ENCODE measurements at regions not wholly inside any gene's neighbourhood (a gene's known extent, or its start where the extent isn't known, plus 50 kb on each side); places are given as distances from the start of the nearest gene placed in this dataset.

GRCh38 chr1:187763465-187763864, 934.7 kb downstream of the PLA2G4A start:
- Histone ChIP-seq H3K27me3 (ENCODE audit: insufficient read depth, low read length) (no peaks in the 10 kb centered on the region), H3K9ac (ENCODE audit: low read depth, low read length) (no peak overlapping the region), H3K36me3 (ENCODE audit: insufficient read depth, low read length) (no peaks in the 10 kb centered on the region), H3K4me1 (ENCODE audit: insufficient read depth, low read length) (no peaks in the 10 kb centered on the region), H3K27ac (ENCODE audit: low read depth, low read length) (no peak overlapping the region), H3K9me3 (ENCODE audit: insufficient read depth, low read depth, low read length) (no peaks in the 10 kb centered on the region; the same call in 1 of the 2 replicates), H3K4me3 (ENCODE audit: low read length) (no peak overlapping the region)

DNA sequence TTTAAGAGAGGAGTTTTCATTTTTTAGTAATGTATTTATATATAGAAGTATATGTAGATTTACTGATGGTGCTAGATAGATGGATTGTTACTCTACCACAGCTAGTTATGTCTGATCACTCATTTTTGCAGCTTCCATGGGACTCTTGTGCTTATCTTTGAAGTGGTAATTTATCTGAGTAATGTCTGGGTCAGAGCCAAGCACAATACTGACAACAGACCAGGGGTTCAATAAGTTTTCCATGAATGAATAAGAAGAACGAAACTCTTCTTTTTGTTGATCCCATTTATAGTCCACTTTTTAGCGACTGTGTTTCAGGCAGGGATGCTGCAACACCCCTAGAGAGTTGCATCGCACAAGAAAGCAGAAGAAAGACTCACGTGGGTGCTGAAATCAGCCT, 935.2 kb downstream of the PLA2G4A start:
- Histone ChIP-seq H3K36me3 (ENCODE audit: insufficient read depth, low read length) (no peaks in the 10 kb centered on the region), H3K27ac (ENCODE audit: low read depth, low read length) (no peak overlapping the region), H3K9me3 (ENCODE audit: insufficient read depth, low read depth, low read length) (no peaks in the 10 kb centered on the region; the same call in 1 of the 2 replicates), H3K9ac (ENCODE audit: low read depth, low read length) (no peak overlapping the region), H3K27me3 (ENCODE audit: insufficient read depth, low read length) (no peaks in the 10 kb centered on the region), H3K4me3 (ENCODE audit: low read length) (no peak overlapping the region), H3K4me1 (ENCODE audit: insufficient read depth, low read length) (no peaks in the 10 kb centered on the region)
- WGBS = 98% methylated on average over 4 of the region's 4 CpGs

DNA sequence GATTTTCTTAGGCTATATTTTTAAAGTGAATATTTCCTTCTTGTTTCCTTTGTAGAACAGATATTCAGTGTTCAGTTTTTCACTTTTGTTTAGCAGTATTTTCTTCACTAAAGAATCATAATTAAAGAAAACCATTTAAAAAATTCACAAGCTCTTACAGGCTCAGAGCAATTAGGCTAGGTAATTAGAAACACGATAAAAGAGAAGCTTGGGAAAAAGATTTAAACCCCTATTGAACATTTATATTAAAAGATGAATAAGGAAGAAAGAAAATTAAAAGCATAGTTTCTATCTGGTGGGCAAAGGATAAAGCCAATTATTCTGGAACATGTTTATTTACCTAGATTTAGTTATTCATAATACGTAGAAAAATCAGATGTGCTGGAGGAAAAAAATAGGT, 942.6 kb downstream of the PLA2G4A start:
- WGBS = no CpG with 5 or more reads among the region's 2 CpGs
- no peak overlapping the region for H3K4me3 ChIP-seq (ENCODE audit: low read length)
- no peaks in the 10 kb centered on the region for H3K9me3 ChIP-seq (ENCODE audit: insufficient read depth, low read depth, low read length)
- H3K9ac ChIP-seq (ENCODE audit: low read depth, low read length) = no peak overlapping the region
- H3K27ac ChIP-seq (ENCODE audit: low read depth, low read length) = no peak overlapping the region
- no peaks in the 10 kb centered on the region for H3K4me1 ChIP-seq (ENCODE audit: insufficient read depth, low read length)
- H3K27me3 ChIP-seq (ENCODE audit: insufficient read depth, low read length) = no peaks in the 10 kb centered on the region
- no peaks in the 10 kb centered on the region for H3K36me3 ChIP-seq (ENCODE audit: insufficient read depth, low read length)

DNA sequence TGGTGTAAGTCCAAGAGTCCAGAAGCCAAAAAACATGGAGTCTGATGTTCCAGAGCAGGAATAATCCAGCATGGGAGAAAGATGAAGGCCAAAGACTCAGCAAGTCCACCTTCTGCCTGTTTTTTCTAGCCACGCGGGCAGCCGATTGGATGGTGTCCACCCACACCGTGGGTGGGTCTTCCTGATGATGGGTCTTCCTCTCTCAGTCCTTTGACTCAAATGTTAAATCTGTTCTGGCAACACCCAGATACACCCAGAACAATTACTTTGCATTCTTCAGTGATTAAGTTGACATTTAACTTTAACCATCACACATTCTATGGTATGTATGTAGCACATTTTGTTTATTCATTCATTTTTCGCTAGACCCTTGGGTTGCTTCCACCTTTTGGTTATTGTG, 944.4 kb downstream of the PLA2G4A start:
- H3K9ac ChIP-seq (ENCODE audit: low read depth, low read length) = no peak overlapping the region
- H3K27ac ChIP-seq (ENCODE audit: low read depth, low read length) = no peak overlapping the region
- H3K4me3 ChIP-seq (ENCODE audit: low read length) = no peak overlapping the region
- 90% methylated on average over 5 of the region's 5 CpGs for WGBS
- H3K36me3 ChIP-seq (ENCODE audit: insufficient read depth, low read length) = no peaks in the 10 kb centered on the region
- H3K4me1 ChIP-seq (ENCODE audit: insufficient read depth, low read length) = no peaks in the 10 kb centered on the region
- no peaks in the 10 kb centered on the region for H3K27me3 ChIP-seq (ENCODE audit: insufficient read depth, low read length)
- no peaks in the 10 kb centered on the region for H3K9me3 ChIP-seq (ENCODE audit: insufficient read depth, low read depth, low read length)

DNA sequence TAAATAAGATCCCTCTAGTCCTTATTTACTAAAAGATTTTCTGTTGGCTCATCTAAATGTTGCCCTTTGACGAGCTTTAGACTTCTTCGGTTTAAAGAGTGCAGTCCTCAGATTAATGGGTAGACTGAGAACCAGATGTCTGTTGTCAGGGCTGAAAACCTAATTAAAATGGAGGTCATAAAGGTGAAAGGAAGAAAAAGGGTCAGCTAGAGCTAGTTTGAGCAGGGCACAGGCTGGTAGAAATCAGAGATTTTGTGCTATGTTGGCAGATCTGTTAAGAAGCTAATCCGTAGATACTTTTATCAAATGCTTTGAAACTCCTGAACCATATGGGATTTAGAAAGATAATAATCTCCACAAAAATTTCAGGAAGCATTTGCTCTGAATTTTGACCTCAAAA, 959.0 kb downstream of the PLA2G4A start:
- no peaks in the 10 kb centered on the region for H3K9me3 ChIP-seq (ENCODE audit: insufficient read depth, low read depth, low read length)
- 0 out of 2 replicates have a peak, but pooled peaks cover 5% of the 10 kb centered on the region for H3K4me1 ChIP-seq (ENCODE audit: insufficient read depth, low read length)
- 93% methylated on average over 3 of the region's 3 CpGs for WGBS
- H3K27ac ChIP-seq (ENCODE audit: low read depth, low read length) = no peak overlapping the region
- no peaks in the 10 kb centered on the region for H3K36me3 ChIP-seq (ENCODE audit: insufficient read depth, low read length)
- no peaks in the 10 kb centered on the region for H3K27me3 ChIP-seq (ENCODE audit: insufficient read depth, low read length)
- no peak overlapping the region for H3K4me3 ChIP-seq (ENCODE audit: low read length)
- no peak overlapping the region for H3K9ac ChIP-seq (ENCODE audit: low read depth, low read length)

- Histone ChIP-seq H3K9ac (ENCODE audit: low read depth, low read length) (no peak overlapping the region), H3K9me3 (ENCODE audit: insufficient read depth, low read depth, low read length) (no peaks in the 10 kb centered on the region), H3K27me3 (ENCODE audit: insufficient read depth, low read length) (no peaks in the 10 kb centered on the region), H3K27ac (ENCODE audit: low read depth, low read length) (no peak overlapping the region), H3K4me3 (ENCODE audit: low read length) (no peak overlapping the region), H3K4me1 (ENCODE audit: insufficient read depth, low read length) (0 out of 2 replicates have a peak, but pooled peaks cover 5% of the 10 kb centered on the region), H3K36me3 (ENCODE audit: insufficient read depth, low read length) (no peaks in the 10 kb centered on the region)
- WGBS = 92% methylated on average over 2 of the region's 2 CpGs
Observed at GRCh38 chr1:187788718-187789117, 960.0 kb downstream of the PLA2G4A start.

DNA sequence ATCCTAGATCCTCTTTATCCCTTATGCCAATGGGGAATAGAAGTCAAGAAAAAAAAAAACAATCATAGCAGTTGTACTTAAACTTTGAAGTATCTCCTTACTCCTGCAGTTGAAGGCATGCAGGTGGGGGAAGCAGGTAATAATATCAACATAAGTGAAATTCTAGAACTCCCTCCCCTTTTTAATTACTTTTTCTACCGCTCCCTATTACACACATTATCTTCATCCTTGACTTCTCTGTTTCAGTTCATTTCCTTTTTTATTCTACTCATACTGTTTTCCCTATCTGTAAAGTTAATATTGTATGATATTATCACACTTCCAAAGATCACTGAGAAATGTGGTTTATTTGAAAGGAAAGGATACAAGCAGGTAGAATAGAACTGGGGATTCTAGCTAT, 962.0 kb downstream of the PLA2G4A start:
- Histone ChIP-seq H3K9me3 (ENCODE audit: insufficient read depth, low read depth, low read length) (no peaks in the 10 kb centered on the region), H3K4me3 (ENCODE audit: low read length) (no peak overlapping the region), H3K9ac (ENCODE audit: low read depth, low read length) (no peak overlapping the region), H3K4me1 (ENCODE audit: insufficient read depth, low read length) (peaks cover 16% of the 10 kb centered on the region), H3K36me3 (ENCODE audit: insufficient read depth, low read length) (no peaks in the 10 kb centered on the region), H3K27me3 (ENCODE audit: insufficient read depth, low read length) (no peaks in the 10 kb centered on the region), H3K27ac (ENCODE audit: low read depth, low read length) (no peak overlapping the region)
- WGBS = 100% methylated on average over 1 of the region's 1 CpG

- WGBS = 94% methylated on average over 2 of the region's 2 CpGs
- no peak overlapping the region for H3K27ac ChIP-seq (ENCODE audit: low read depth, low read length)
- peaks cover 16% of the 10 kb centered on the region for H3K4me1 ChIP-seq (ENCODE audit: insufficient read depth, low read length)
- no peak overlapping the region for H3K4me3 ChIP-seq (ENCODE audit: low read length)
- H3K9ac ChIP-seq (ENCODE audit: low read depth, low read length) = no peak overlapping the region
- H3K27me3 ChIP-seq (ENCODE audit: insufficient read depth, low read length) = no peaks in the 10 kb centered on the region
- no peaks in the 10 kb centered on the region for H3K9me3 ChIP-seq (ENCODE audit: insufficient read depth, low read depth, low read length)
- H3K36me3 ChIP-seq (ENCODE audit: insufficient read depth, low read length) = no peaks in the 10 kb centered on the region
Observed at GRCh38 chr1:187794561-187794960, 965.8 kb downstream of the PLA2G4A start.

- H3K27ac ChIP-seq (ENCODE audit: low read depth, low read length) = no peak overlapping the region
- no peaks in the 10 kb centered on the region for H3K27me3 ChIP-seq (ENCODE audit: insufficient read depth, low read length)
- 95% methylated on average over 1 of the region's 1 CpG for WGBS
- no peaks in the 10 kb centered on the region for H3K4me1 ChIP-seq (ENCODE audit: insufficient read depth, low read length)
- H3K4me3 ChIP-seq (ENCODE audit: low read length) = no peak overlapping the region
- H3K9ac ChIP-seq (ENCODE audit: low read depth, low read length) = no peak overlapping the region
- H3K9me3 ChIP-seq (ENCODE audit: insufficient read depth, low read depth, low read length) = peaks cover 2% of the 10 kb centered on the region; the same call in 1 of the 2 replicates
- no peaks in the 10 kb centered on the region for H3K36me3 ChIP-seq (ENCODE audit: insufficient read depth, low read length)
Observed at GRCh38 chr1:187809549-187809948, 980.8 kb downstream of the PLA2G4A start.

DNA sequence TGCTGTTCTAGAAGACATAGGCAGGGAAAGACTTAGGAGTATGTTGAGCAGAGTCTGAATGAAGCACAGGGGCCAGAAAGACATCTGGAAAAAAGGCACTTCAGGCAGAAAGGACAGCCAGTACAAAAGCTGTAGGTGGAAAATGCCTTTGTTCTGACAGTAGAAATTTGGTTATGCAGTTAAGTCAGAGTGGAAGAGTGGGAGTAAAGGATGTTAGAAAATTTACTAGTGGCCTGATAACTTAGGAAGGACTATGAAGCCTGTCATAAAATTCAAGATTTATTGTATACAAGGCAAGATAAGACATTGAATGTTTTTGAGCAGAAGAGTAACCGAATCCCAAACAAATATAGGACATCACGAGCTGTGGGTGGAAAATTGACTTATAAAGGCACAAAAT, 987.9 kb downstream of the PLA2G4A start:
- no peaks in the 10 kb centered on the region for H3K27me3 ChIP-seq (ENCODE audit: insufficient read depth, low read length)
- H3K9me3 ChIP-seq (ENCODE audit: insufficient read depth, low read depth, low read length) = no peaks in the 10 kb centered on the region
- no peaks in the 10 kb centered on the region for H3K4me1 ChIP-seq (ENCODE audit: insufficient read depth, low read length)
- H3K4me3 ChIP-seq (ENCODE audit: low read length) = no peak overlapping the region
- H3K9ac ChIP-seq (ENCODE audit: low read depth, low read length) = no peak overlapping the region
- H3K36me3 ChIP-seq (ENCODE audit: insufficient read depth, low read length) = no peaks in the 10 kb centered on the region
- H3K27ac ChIP-seq (ENCODE audit: low read depth, low read length) = no peak overlapping the region
- WGBS = 100% methylated on average over 2 of the region's 2 CpGs

DNA sequence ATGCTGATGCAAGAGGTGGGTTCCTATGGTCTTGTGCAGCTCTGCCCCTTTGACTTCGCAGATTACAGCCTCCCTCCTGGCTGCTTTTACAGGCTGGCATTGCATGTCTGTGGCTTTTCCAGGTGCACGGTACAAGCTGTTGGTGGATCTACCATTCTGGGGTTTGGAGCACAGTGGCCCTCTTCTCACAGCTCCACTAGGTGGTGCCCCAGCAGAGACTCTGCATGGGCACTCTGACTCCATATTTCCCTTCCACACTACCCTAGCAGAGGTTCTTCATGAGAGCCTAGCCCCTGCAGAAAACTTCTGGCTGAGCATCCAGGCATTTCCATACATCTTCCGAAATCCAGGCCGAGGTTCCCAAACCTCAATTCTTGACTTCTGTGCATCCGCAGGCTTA, 989.0 kb downstream of the PLA2G4A start:
- Histone ChIP-seq H3K27me3 (ENCODE audit: insufficient read depth, low read length) (no peaks in the 10 kb centered on the region), H3K36me3 (ENCODE audit: insufficient read depth, low read length) (no peaks in the 10 kb centered on the region), H3K4me3 (ENCODE audit: low read length) (no peak overlapping the region), H3K4me1 (ENCODE audit: insufficient read depth, low read length) (no peaks in the 10 kb centered on the region), H3K9ac (ENCODE audit: low read depth, low read length) (no peak overlapping the region), H3K27ac (ENCODE audit: low read depth, low read length) (no peak overlapping the region), H3K9me3 (ENCODE audit: insufficient read depth, low read depth, low read length) (no peaks in the 10 kb centered on the region)
- WGBS = 95% methylated on average over 5 of the region's 5 CpGs

DNA sequence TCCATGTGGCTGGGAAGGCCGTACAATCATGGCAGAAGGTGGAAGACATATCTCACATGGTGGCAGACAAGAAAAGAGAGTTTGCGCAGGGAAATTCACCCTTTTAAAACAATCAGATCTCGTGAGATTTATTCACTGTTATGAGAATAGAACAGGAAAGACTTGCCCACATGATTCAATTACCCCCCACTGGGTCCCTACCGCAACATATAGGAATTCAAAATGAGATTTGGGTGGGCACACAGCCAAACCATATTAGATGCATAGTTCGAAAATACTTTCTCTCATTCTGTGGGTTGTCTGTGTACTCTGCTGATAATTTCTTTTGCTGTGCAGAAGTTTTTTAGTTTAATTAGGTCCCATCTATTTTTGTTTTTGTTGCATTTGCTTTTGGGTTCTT, 990.3 kb downstream of the PLA2G4A start:
- Histone ChIP-seq H3K27ac (ENCODE audit: low read depth, low read length) (no peak overlapping the region), H3K4me3 (ENCODE audit: low read length) (no peak overlapping the region), H3K4me1 (ENCODE audit: insufficient read depth, low read length) (no peaks in the 10 kb centered on the region), H3K9me3 (ENCODE audit: insufficient read depth, low read depth, low read length) (no peaks in the 10 kb centered on the region), H3K36me3 (ENCODE audit: insufficient read depth, low read length) (no peaks in the 10 kb centered on the region), H3K9ac (ENCODE audit: low read depth, low read length) (no peak overlapping the region), H3K27me3 (ENCODE audit: insufficient read depth, low read length) (no peaks in the 10 kb centered on the region)
- 30% methylated on average over 4 of the region's 5 CpGs for WGBS

All from HUES64 (cell line).